ENCODE measurements at regions not wholly inside any gene's neighbourhood (a gene's known extent, or its start where the extent isn't known, plus 50 kb on each side); places are given as distances from the start of the nearest gene placed in this dataset.
"Not testable (repeated sequence)": the region's sequence is repeated elsewhere in the genome, so short reads cannot be mapped to it uniquely, and the experiment has no call there.

- H3K4me1 ChIP-seq (ENCODE audit: control insufficient read depth, insufficient read depth, low read length, poor library complexity, severe bottlenecking); H3K4me3 Mint-ChIP-seq; H3K9me3 Mint-ChIP-seq; H3K27ac Mint-ChIP-seq; H3K36me3 ChIP-seq (ENCODE audit: control insufficient read depth, insufficient read depth, low read length); DNase-seq; H3K4me1 Mint-ChIP-seq; H3K27me3 ChIP-seq (ENCODE audit: control insufficient read depth, insufficient read depth, low read length); H3K27ac ChIP-seq (ENCODE audit: insufficient read depth, low read length, poor library complexity, severe bottlenecking); H3K9me3 ChIP-seq (ENCODE audit: control insufficient read depth in 2 of 2, low read length in 2 of 2); ATAC-seq (ENCODE audit: low read depth in 2 of 2); H3K36me3 Mint-ChIP-seq; H3K27me3 Mint-ChIP-seq; H3K4me3 ChIP-seq (ENCODE audit: low read depth, low read length): not testable (repeated sequence)
Observed at GRCh38 chr15:77897113-77897895, 180.2 kb downstream of the TBC1D2B start.

DNA sequence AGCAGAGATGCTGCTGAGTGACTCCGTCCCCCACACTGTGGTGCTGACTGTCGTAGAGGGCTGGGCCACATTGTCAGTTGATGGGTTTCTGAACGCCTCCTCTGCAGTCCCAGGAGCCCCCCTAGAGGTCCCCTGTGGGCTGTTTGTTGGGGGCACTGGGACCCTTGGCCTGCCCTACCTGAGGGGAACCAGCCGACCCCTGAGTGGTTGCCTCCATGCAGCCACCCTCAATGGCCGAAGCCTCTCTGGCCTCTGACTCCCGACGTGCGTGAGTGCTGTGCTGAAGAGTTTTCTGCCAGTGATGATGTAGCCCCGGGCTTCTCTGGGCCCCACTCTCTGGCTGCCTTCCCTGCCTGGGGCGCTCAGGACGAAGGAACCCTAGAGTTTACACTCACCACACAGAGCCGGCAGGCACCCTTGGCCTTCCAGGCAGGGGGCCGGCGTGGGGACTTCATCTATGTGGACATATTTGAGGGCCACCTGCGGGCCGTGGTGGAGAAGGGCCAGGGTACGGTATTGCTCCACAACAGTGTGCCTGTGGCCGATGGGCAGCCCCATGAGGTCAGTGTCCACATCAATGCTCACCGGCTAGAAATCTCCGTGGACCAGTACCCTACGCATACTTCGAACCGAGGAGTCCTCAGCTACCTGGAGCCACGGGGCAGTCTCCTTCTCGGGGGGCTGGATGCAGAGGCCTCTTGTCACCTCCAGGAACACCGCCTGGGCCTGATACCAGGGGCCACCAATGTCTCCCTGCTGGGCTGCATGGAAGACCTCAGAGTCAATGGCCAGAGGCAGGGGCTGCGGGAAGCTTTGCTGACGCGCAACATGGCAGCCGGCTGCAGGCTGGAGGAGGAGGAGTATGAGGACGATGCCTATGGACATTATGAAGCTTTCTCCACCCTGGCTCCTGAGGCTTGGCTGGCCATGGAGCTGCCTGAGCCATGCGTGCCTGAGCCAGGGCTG is 181.1 kb downstream of the TBC1D2B start:
- not testable (repeated sequence) for H3K27me3 Mint-ChIP-seq; H3K4me3 Mint-ChIP-seq; H3K9me3 ChIP-seq (ENCODE audit: control insufficient read depth in 2 of 2, low read length in 2 of 2); H3K9me3 Mint-ChIP-seq; H3K27ac ChIP-seq (ENCODE audit: insufficient read depth, low read length, poor library complexity, severe bottlenecking); H3K36me3 Mint-ChIP-seq; DNase-seq; H3K27me3 ChIP-seq (ENCODE audit: control insufficient read depth, insufficient read depth, low read length); H3K4me1 Mint-ChIP-seq; H3K4me1 ChIP-seq (ENCODE audit: control insufficient read depth, insufficient read depth, low read length, poor library complexity, severe bottlenecking); H3K4me3 ChIP-seq (ENCODE audit: low read depth, low read length); H3K36me3 ChIP-seq (ENCODE audit: control insufficient read depth, insufficient read depth, low read length); H3K27ac Mint-ChIP-seq; ATAC-seq (ENCODE audit: low read depth in 2 of 2)

- no peaks in the 10 kb centered on the region for H3K9me3 Mint-ChIP-seq
- no peak for DNase-seq
- no peak overlapping the region for H3K4me3 ChIP-seq (ENCODE audit: low read depth, low read length)
- H3K36me3 Mint-ChIP-seq: no peaks in the 10 kb centered on the region
- ATAC-seq (ENCODE audit: low read depth in 2 of 2): no peak
- no peaks in the 10 kb centered on the region for H3K9me3 ChIP-seq (ENCODE audit: control insufficient read depth in 2 of 2, low read length in 2 of 2)
- no peaks in the 10 kb centered on the region for H3K4me1 Mint-ChIP-seq
- H3K27ac ChIP-seq (ENCODE audit: insufficient read depth, low read length, poor library complexity, severe bottlenecking): no peak overlapping the region
- H3K4me3 Mint-ChIP-seq: no peak overlapping the region
- no peaks in the 10 kb centered on the region for H3K36me3 ChIP-seq (ENCODE audit: control insufficient read depth, insufficient read depth, low read length)
- H3K4me1 ChIP-seq (ENCODE audit: control insufficient read depth, insufficient read depth, low read length, poor library complexity, severe bottlenecking): no peaks in the 10 kb centered on the region
- H3K27me3 Mint-ChIP-seq: no peaks in the 10 kb centered on the region
- no peaks in the 10 kb centered on the region for H3K27me3 ChIP-seq (ENCODE audit: control insufficient read depth, insufficient read depth, low read length)
- H3K27ac Mint-ChIP-seq: no peak overlapping the region
Observed at GRCh38 chr15:77895742-77896141, 181.8 kb downstream of the TBC1D2B start.

DNA sequence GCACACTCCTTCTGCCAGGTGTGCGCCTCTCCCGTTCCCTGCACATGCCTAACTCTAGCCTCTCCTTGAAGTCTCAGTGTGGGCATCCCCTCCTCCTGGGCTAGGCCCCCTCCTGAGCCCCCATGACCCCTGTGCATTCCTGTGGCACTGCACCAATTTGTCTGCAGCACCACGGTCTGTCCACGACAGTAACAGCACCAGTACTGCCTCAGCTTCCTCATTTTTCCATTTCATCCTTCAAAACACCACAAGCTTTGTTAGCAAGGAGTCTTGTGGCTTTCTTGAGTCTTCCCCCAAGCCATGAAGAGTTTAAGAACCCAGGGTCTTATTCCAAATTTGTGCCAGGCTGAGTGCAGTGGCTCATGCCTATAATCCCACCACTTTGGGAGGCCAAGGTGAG is 182.4 kb downstream of the TBC1D2B start:
- H3K36me3 Mint-ChIP-seq; ATAC-seq (ENCODE audit: low read depth in 2 of 2); H3K4me1 ChIP-seq (ENCODE audit: control insufficient read depth, insufficient read depth, low read length, poor library complexity, severe bottlenecking); H3K9me3 Mint-ChIP-seq; DNase-seq; H3K27me3 ChIP-seq (ENCODE audit: control insufficient read depth, insufficient read depth, low read length); H3K27ac ChIP-seq (ENCODE audit: insufficient read depth, low read length, poor library complexity, severe bottlenecking); H3K4me1 Mint-ChIP-seq; H3K9me3 ChIP-seq (ENCODE audit: control insufficient read depth in 2 of 2, low read length in 2 of 2); H3K36me3 ChIP-seq (ENCODE audit: control insufficient read depth, insufficient read depth, low read length); H3K27ac Mint-ChIP-seq; H3K4me3 Mint-ChIP-seq; H3K27me3 Mint-ChIP-seq; H3K4me3 ChIP-seq (ENCODE audit: low read depth, low read length): not testable (repeated sequence)

DNA sequence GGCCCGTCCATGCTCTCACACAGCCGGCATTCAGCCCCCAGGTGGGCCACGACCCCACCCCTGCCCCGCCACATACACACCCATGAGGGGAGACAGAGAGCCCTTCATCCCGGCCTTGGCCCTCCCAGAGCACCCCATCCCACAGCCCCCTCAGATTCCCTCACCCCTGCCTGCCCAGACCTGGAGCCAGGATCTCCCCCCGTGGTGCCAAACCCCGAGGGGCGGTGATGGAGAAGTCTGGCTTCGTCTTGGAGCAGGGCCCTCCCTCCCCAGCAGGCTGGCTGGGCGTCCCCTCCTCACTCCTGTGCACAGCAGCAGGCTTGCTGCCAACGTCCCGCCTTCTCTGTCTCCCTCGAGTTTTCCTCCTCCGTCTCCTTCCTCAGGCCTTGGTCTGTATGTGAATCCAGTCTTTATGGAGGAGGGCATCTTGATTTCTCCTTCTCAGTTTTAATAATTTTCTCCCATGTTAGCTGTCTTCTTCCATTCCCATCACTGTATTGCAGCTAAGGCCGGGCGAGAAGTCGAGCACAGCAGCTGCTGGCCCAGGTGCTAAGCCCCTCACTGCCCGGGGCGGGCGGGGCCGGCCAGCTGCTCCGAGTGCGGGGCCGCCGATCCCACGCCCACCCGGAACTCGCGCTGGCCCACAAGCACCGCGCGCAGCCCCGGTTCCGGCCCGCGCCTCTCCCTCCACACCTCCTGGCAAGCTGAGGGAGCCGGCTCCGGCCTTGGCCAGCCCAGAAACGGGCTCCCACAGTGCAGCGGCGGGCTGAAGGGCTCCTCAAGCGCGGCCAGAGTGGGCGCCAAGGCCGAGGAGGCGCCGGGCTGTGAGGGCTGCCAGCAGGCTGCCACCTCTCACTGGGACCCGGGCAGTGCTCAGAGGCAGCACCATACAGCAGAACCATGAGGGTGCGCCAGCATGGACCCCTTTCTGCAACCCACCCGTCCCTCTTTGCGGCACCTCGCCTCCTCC is 183.6 kb downstream of the TBC1D2B start:
- H3K36me3 ChIP-seq (ENCODE audit: control insufficient read depth, insufficient read depth, low read length); ATAC-seq (ENCODE audit: low read depth in 2 of 2); H3K9me3 Mint-ChIP-seq; H3K4me1 ChIP-seq (ENCODE audit: control insufficient read depth, insufficient read depth, low read length, poor library complexity, severe bottlenecking); H3K9me3 ChIP-seq (ENCODE audit: control insufficient read depth in 2 of 2, low read length in 2 of 2); H3K27me3 ChIP-seq (ENCODE audit: control insufficient read depth, insufficient read depth, low read length); DNase-seq; H3K27ac Mint-ChIP-seq; H3K27me3 Mint-ChIP-seq; H3K36me3 Mint-ChIP-seq; H3K27ac ChIP-seq (ENCODE audit: insufficient read depth, low read length, poor library complexity, severe bottlenecking); H3K4me3 ChIP-seq (ENCODE audit: low read depth, low read length); H3K4me3 Mint-ChIP-seq; H3K4me1 Mint-ChIP-seq: not testable (repeated sequence)

DNA sequence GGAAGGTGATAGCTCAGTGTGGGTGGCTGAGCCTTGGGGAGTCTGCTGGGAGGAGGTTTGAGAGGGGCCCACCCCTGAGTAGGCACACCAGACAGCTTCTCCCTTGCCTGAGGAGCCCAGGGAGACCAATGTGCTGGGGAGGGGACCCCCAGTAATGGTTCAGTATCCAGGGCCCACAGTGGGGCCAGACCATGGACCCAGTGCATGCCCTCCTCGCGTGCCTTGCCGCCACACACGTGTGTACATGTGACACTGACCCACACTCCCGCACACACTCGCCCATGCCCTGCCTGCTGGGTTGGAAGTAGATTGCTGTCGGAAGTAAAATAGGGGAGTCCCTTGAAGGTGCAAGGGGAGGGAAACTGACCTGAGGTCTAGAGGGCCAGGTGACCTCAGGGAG is 184.3 kb downstream of the TBC1D2B start:
- H3K27ac Mint-ChIP-seq; DNase-seq; H3K4me1 ChIP-seq (ENCODE audit: control insufficient read depth, insufficient read depth, low read length, poor library complexity, severe bottlenecking); H3K9me3 ChIP-seq (ENCODE audit: control insufficient read depth in 2 of 2, low read length in 2 of 2); H3K4me3 Mint-ChIP-seq; ATAC-seq (ENCODE audit: low read depth in 2 of 2); H3K27ac ChIP-seq (ENCODE audit: insufficient read depth, low read length, poor library complexity, severe bottlenecking); H3K27me3 Mint-ChIP-seq; H3K36me3 Mint-ChIP-seq; H3K36me3 ChIP-seq (ENCODE audit: control insufficient read depth, insufficient read depth, low read length); H3K4me1 Mint-ChIP-seq; H3K4me3 ChIP-seq (ENCODE audit: low read depth, low read length); H3K27me3 ChIP-seq (ENCODE audit: control insufficient read depth, insufficient read depth, low read length); H3K9me3 Mint-ChIP-seq: not testable (repeated sequence)

DNA sequence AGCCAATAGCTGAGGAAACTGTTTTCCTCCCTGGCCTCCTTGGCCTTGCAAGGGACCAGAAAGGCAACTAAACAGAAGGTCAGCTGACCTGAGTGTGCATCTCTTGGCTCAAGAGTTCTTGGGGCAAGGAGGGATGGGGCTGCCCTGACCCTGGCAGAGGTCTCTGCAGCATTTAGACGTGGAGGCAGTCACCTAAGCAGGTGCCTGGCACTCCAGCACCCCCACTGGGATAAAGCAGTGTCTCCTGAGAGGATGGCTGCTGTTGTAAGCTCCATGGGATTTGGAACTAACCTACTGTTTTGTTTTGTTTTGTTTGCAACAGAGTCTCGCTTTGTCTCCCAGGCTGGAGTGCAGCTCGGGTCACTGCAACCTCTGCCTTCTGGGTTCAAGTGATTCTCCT is 185.2 kb downstream of the TBC1D2B start:
- H3K36me3 Mint-ChIP-seq: no peaks in the 10 kb centered on the region
- no peak overlapping the region for H3K27ac Mint-ChIP-seq
- Histone ChIP-seq H3K4me1 (ENCODE audit: control insufficient read depth, insufficient read depth, low read length, poor library complexity, severe bottlenecking) (no peaks in the 10 kb centered on the region), H3K9me3 (ENCODE audit: control insufficient read depth in 2 of 2, low read length in 2 of 2) (no peaks in the 10 kb centered on the region), H3K36me3 (ENCODE audit: control insufficient read depth, insufficient read depth, low read length) (no peaks in the 10 kb centered on the region), H3K27ac (ENCODE audit: insufficient read depth, low read length, poor library complexity, severe bottlenecking) (no peak overlapping the region), H3K27me3 (ENCODE audit: control insufficient read depth, insufficient read depth, low read length) (no peaks in the 10 kb centered on the region), H3K4me3 (ENCODE audit: low read depth, low read length) (no peak overlapping the region)
- H3K27me3 Mint-ChIP-seq: no peaks in the 10 kb centered on the region
- ATAC-seq (ENCODE audit: low read depth in 2 of 2) (no peak), DNase-seq (no peak)
- no peaks in the 10 kb centered on the region for H3K9me3 Mint-ChIP-seq
- no peak overlapping the region for H3K4me3 Mint-ChIP-seq
- H3K4me1 Mint-ChIP-seq: no peaks in the 10 kb centered on the region
